OCI-LY7 (cell line): ENCODE measurements at regions not wholly inside any gene's neighbourhood (a gene's known extent, or its start where the extent isn't known, plus 50 kb on each side); places are given as distances from the start of the nearest gene placed in this dataset.

Source experiments
- BruUV-seq: library from RNA; stranded (reverse); fragments of 400-500 nt; replicated peaks from 2 replicates; lab custom pipeline; 2021; lab: Mats Ljungman, UMichigan
- CTCF ChIA-PET: fragments of 300-600 bp; sonication (Branson Sonifier 250); formaldehyde crosslinking; loops from one replicate; lab custom pipeline; 2022; ENCODE audit warnings: antibody characterized with exemption; ENCODE audit not compliant: unreplicated experiment; lab: Charles Lee
- POLR2A ChIA-PET: fragments of 300-600 bp; sonication (Branson Sonifier 250); formaldehyde crosslinking; loops from one replicate; lab custom pipeline; 2022; ENCODE audit warnings: antibody characterized with exemption; lab: Charles Lee
- DNase-seq: peaks from one replicate; pipeline ENCODE4 v3.0.0-alpha.2; 2015; ENCODE audit warnings: low spot score
- H2AFZ ChIP-seq: fragments of 200-600 bp; sonication (generic), shearing (Covaris generic); 2 replicates; pipeline ENCODE4 v1.6.1; 2014; ENCODE audit warnings: mild to moderate bottlenecking, antibody characterized with exemption, low read length, moderate library complexity
- H3K27ac ChIP-seq: fragments of 200-600 bp; sonication (generic); 2 replicates; pipeline ENCODE4 v1.5.1; 2014; ENCODE audit warnings: mixed run types, low read depth, mild to moderate bottlenecking, moderate library complexity, low read length, inconsistent platforms; ENCODE audit not compliant: poor library complexity, severe bottlenecking
- H3K36me3 ChIP-seq: fragments of 200-600 bp; sonication (generic); 2 replicates; pipeline ENCODE4 v1.6.1; 2014; ENCODE audit warnings: mild to moderate bottlenecking, antibody characterized with exemption, low read length, moderate library complexity, mixed read lengths; ENCODE audit not compliant: insufficient read depth
- H3K4me1 ChIP-seq: fragments of 200-600 bp; sonication (generic); 2 replicates; pipeline ENCODE4 v1.5.1; 2014; ENCODE audit warnings: mild to moderate bottlenecking, low read length; ENCODE audit not compliant: insufficient read depth, poor library complexity, severe bottlenecking
- H3K4me2 ChIP-seq: fragments of 200-600 bp; sonication (generic); 2 replicates; pipeline ENCODE4 v1.6.1; 2014; ENCODE audit warnings: mild to moderate bottlenecking, low read length
- H3K4me3 ChIP-seq: fragments of 200-600 bp; sonication (generic); 2 replicates; pipeline ENCODE4 v1.5.1; 2014; ENCODE audit warnings: mild to moderate bottlenecking, low read depth, low read length; ENCODE audit not compliant: poor library complexity, severe bottlenecking
- H3K79me2 ChIP-seq: fragments of 200-600 bp; sonication (generic); 2 replicates; pipeline ENCODE4 v1.6.1; 2016; ENCODE audit warnings: low read depth, mild to moderate bottlenecking, low read length, moderate library complexity, mixed read lengths; ENCODE audit not compliant: insufficient read depth
- H3K9me2 ChIP-seq: fragments of 200-600 bp; sonication (generic); 2 replicates; pipeline ENCODE4 v1.6.1; 2016; ENCODE audit warnings: mild to moderate bottlenecking, low read length, mixed read lengths; ENCODE audit not compliant: insufficient read depth
- H3K9me3 ChIP-seq: fragments of 200-600 bp; sonication (generic); 2 replicates; pipeline ENCODE4 v1.6.1; 2014; ENCODE audit warnings: mild to moderate bottlenecking, mixed run types, low read length, mixed read lengths
- H4K20me1 ChIP-seq: fragments of 200-600 bp; sonication (generic); 2 replicates; pipeline ENCODE4 v1.6.1; 2014; ENCODE audit warnings: mild to moderate bottlenecking, antibody characterized with exemption, low read length, moderate library complexity, mixed read lengths; ENCODE audit not compliant: insufficient read depth
- CTCF ChIP-seq: fragments of 200-600 bp; sonication (generic); conservative IDR thresholded peaks from 2 replicates; pipeline ENCODE4 v1.5.1; 2014; ENCODE audit warnings: mild to moderate bottlenecking, antibody characterized with exemption, low read length, moderate library complexity, mixed read lengths
- EZH2phosphoT487 ChIP-seq: fragments of 200-600 bp; sonication (generic); IDR thresholded peaks from 2 replicates; pipeline ENCODE4 v1.6.1; 2018; ENCODE audit warnings: low read depth, borderline replicate concordance, mild to moderate bottlenecking, mixed run types, antibody characterized with exemption, low read length, moderate library complexity, mixed read lengths
- intact Hi-C: fragments of 100-400 bp; cut with micrococcal nuclease; formaldehyde crosslinking; loops from one replicate; pipeline ENCODE4 v1.10.0; 2022; ENCODE audit not compliant: unreplicated experiment

GRCh38 chr9:2324742-2325141 is 296.8 kb upstream of the VLDLR start:
- DNase-seq: no peak
- no peak overlapping the region for H3K27ac ChIP-seq
- no peak overlapping the region for H2AFZ ChIP-seq
- no peak overlapping the region for H3K4me2 ChIP-seq
- no peaks in the 10 kb centered on the region for H3K9me3 ChIP-seq
- ChIA-PET POLR2A (interaction anchor here (0.6 kb wide), 1 partner anchor 497 kb away, joined by 3 read pairs; no protein-coding TSS in a partner anchor), CTCF (no interaction called here)
- H3K79me2 ChIP-seq: no peaks in the 10 kb centered on the region
- intact Hi-C loops: no loop called here
- no peaks in the 10 kb centered on the region for H3K9me2 ChIP-seq
- no peak for TF ChIP-seq EZH2phosphoT487
- TF ChIP-seq CTCF: no peak
- no peaks in the 10 kb centered on the region for H3K36me3 ChIP-seq
- H3K4me1 ChIP-seq: no peaks in the 10 kb centered on the region
- H4K20me1 ChIP-seq: no peaks in the 10 kb centered on the region
- H3K4me3 ChIP-seq: no peak overlapping the region
- no TSS peak for BruUV-seq

- Histone ChIP-seq H3K4me1 (no peaks in the 10 kb centered on the region), H3K4me3 (no peak overlapping the region), H3K36me3 (no peaks in the 10 kb centered on the region), H3K4me2 (no peak overlapping the region), H2AFZ (no peak overlapping the region), H3K9me3 (no peaks in the 10 kb centered on the region), H3K27ac (no peak overlapping the region), H4K20me1 (no peaks in the 10 kb centered on the region), H3K79me2 (no peaks in the 10 kb centered on the region), H3K9me2 (no peaks in the 10 kb centered on the region)
- CTCF ChIA-PET: no interaction called here
- intact Hi-C loops: no loop called here
- no peak for TF ChIP-seq EZH2phosphoT487
- no peak for TF ChIP-seq CTCF
- no peak for DNase-seq
- BruUV-seq: no TSS peak
- POLR2A ChIA-PET: interaction anchor here (0.6 to 1.1 kb wide), 4 partner anchors 17 to 527 kb away, joined by 3 to 5 read pairs (median 4); no protein-coding TSS in a partner anchor
These were observed 288.9 kb upstream of the VLDLR start for GRCh38 chr9:2332663-2333062.

- Histone ChIP-seq H3K9me3 (no peaks in the 10 kb centered on the region), H3K4me3 (no peak overlapping the region), H3K9me2 (no peaks in the 10 kb centered on the region), H3K79me2 (no peaks in the 10 kb centered on the region), H3K4me2 (no peak overlapping the region), H2AFZ (no peak overlapping the region), H3K36me3 (no peaks in the 10 kb centered on the region), H3K27ac (no peak overlapping the region), H4K20me1 (no peaks in the 10 kb centered on the region), H3K4me1 (no peaks in the 10 kb centered on the region)
- POLR2A ChIA-PET: no interaction called here
- intact Hi-C loops: no loop called here
- DNase-seq: no peak
- no peak for TF ChIP-seq CTCF
- TF ChIP-seq EZH2phosphoT487: no peak
- BruUV-seq: no TSS peak
- CTCF ChIA-PET: no interaction called here
These were observed 286.3 kb upstream of the VLDLR start for GRCh38 chr9:2335260-2335659.
